Caco-2 (cell line): ENCODE measurements at regions not wholly inside any gene's neighbourhood (a gene's known extent, or its start where the extent isn't known, plus 50 kb on each side); places are given as distances from the start of the nearest gene placed in this dataset.

Source experiments
- BruUV-seq: library from RNA; stranded (reverse); fragments of 400-500 nt; replicated peaks from 2 replicates; lab custom pipeline; 2021; lab: Mats Ljungman, UMichigan
- CTCF ChIA-PET: fragments of 300-600 bp; sonication (Branson Sonifier 250); formaldehyde crosslinking; loops from one replicate; lab custom pipeline; 2022; ENCODE audit warnings: antibody characterized with exemption; lab: Charles Lee
- POLR2A ChIA-PET: fragments of 300-600 bp; sonication (Branson Sonifier 250); formaldehyde crosslinking; loops from one replicate; lab custom pipeline; 2022; ENCODE audit warnings: antibody characterized with exemption; lab: Charles Lee
- DNase-seq, 2 experiments: peaks; one replicate each; pipeline versions ENCODE4 v3.0.0 to v3.0.0-alpha.2; 2020 to 2022
- H3K27me3 ChIP-seq: replicated peaks from 2 replicates; pipeline ENCODE4 v1.6.0; 2011; ENCODE audit warnings: low read length; ENCODE audit not compliant: control insufficient read depth, insufficient read depth
- H3K36me3 ChIP-seq: 2 replicates; pipeline ENCODE4 v1.5.1; 2011; ENCODE audit warnings: low read length; ENCODE audit not compliant: control insufficient read depth, insufficient read depth
- H3K4me1 ChIP-seq: fragments of 250-450 bp; sonication (Bioruptor Pico); 2 replicates; pipeline ENCODE4 v1.5.1; 2020; ENCODE audit warnings: mild to moderate bottlenecking
- H3K4me3 ChIP-seq: 2 replicates; pipeline ENCODE4 v1.5.1; 2011; ENCODE audit warnings: low read depth, mild to moderate bottlenecking, control low read depth, low read length
- H3K9me3 ChIP-seq: fragments of 250-450 bp; sonication (Bioruptor Pico); 2 replicates; pipeline ENCODE4 v1.5.1; 2020; ENCODE audit warnings: mild to moderate bottlenecking, moderate library complexity
- H3K27ac Mint-ChIP-seq: one replicate; pipeline ENCODE4 v1.8.0; 2022; ENCODE audit warnings: mixed read lengths; ENCODE audit not compliant: unreplicated experiment
- H3K27me3 Mint-ChIP-seq: one replicate; pipeline ENCODE4 v1.8.0; 2022; ENCODE audit warnings: mixed read lengths; ENCODE audit not compliant: insufficient read depth, unreplicated experiment
- H3K36me3 Mint-ChIP-seq: one replicate; pipeline ENCODE4 v1.8.0; 2022; ENCODE audit warnings: mild to moderate bottlenecking, mixed read lengths; ENCODE audit not compliant: insufficient read depth, unreplicated experiment
- H3K4me1 Mint-ChIP-seq: one replicate; pipeline ENCODE4 v1.8.0; 2022; ENCODE audit warnings: low read depth, mixed read lengths; ENCODE audit not compliant: unreplicated experiment
- H3K4me3 Mint-ChIP-seq: one replicate; pipeline ENCODE4 v1.8.0; 2022; ENCODE audit warnings: mild to moderate bottlenecking, moderate library complexity, mixed read lengths; ENCODE audit not compliant: unreplicated experiment
- H3K9me3 Mint-ChIP-seq: one replicate; pipeline ENCODE4 v1.8.0; 2022; ENCODE audit warnings: mixed read lengths; ENCODE audit not compliant: unreplicated experiment
- CTCF ChIP-seq, 2 experiments: fragments of 200-600 bp in 1 of 2; IDR thresholded peaks; 1 replicate in 1 of 2; 2 replicates in 1 of 2; pipeline versions ENCODE4 v1.5.1 to v1.8.0; 2011 to 2022; ENCODE audit warnings: antibody characterized with exemption in 1 of 2, control low read depth in 1 of 2, inconsistent platforms in 1 of 2, low read depth in 1 of 2, low read length in 1 of 2, mild to moderate bottlenecking in 1 of 2, moderate library complexity in 1 of 2; ENCODE audit not compliant: insufficient read depth in 1 of 2, severe bottlenecking in 1 of 2, unreplicated experiment in 1 of 2
- intact Hi-C: fragments of 100-400 bp; cut with micrococcal nuclease; formaldehyde crosslinking; loops from one replicate; pipeline ENCODE4 v1.10.0; 2022; ENCODE audit not compliant: unreplicated experiment

DNA sequence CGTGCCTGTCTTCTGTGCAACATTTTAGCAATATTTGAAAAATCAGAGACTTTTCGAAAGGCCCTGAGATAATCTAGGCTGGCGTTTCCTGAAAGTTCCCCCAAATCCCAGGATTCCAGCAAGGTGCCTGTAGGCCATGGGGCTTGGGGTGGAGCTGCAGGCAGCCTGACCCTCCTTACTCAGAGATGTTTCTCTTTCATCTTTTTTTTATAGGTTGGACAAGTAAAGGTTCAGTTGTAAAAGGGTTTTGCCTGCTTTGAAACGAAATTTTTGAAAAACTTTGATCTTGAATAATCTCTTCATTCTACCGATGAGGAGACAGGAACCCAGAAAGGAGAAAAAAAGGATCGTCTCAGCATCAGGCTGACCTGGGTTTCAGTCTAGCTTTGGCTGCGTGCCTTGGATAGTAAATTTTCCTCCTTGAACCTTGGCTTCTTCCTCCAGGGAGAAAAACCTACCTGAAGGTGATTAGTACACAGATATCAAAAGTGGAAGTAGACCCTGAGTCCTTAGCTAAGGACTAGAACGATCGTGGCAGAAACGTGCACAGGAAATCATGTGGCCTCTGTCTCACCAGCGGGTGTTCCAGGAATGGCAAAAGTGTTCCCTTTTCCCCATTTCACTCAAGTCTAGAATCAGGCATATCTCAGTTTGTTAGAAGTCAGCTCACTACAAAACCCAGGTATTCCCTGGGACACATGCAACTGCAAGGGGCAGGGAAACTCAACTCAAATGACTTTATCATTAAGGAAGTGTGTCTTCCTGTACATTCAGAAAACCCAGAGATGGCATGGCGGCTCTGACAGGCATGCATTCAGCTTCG is 128.2 kb upstream of the PTPN1 start:
- H3K4me1 ChIP-seq = peaks cover 37% of the 10 kb centered on the region
- Mint-ChIP-seq H3K27ac (peak overlapping the region; percentile 10), H3K9me3 (no peaks in the 10 kb centered on the region), H3K36me3 (no peaks in the 10 kb centered on the region), H3K27me3 (no peaks in the 10 kb centered on the region), H3K4me1 (peaks cover 44% of the 10 kb centered on the region), H3K4me3 (no peak overlapping the region)
- no peaks in the 10 kb centered on the region for H3K9me3 ChIP-seq
- CTCF ChIA-PET = interaction anchor here (1.1 to 1.3 kb wide), 2 partner anchors 9 to 41 kb away, joined by 3 to 4 read pairs; no protein-coding TSS in a partner anchor
- no peak for TF ChIP-seq CTCF (IDR thresholded peaks at IDR 0.05; ENCODE audit: insufficient read depth in 1 of 2, low read depth in 1 of 2, low read length in 1 of 2, severe bottlenecking in 1 of 2, unreplicated experiment in 1 of 2)
- POLR2A ChIA-PET = no interaction called here
- no peaks in the 10 kb centered on the region for H3K36me3 ChIP-seq
- BruUV-seq = no TSS peak
- H3K4me3 ChIP-seq = no peak overlapping the region
- DNase-seq = peak in 1 of 2 experiments; percentile 57
- H3K27me3 ChIP-seq = no peaks in the 10 kb centered on the region
- intact Hi-C loops = no loop called here

DNA sequence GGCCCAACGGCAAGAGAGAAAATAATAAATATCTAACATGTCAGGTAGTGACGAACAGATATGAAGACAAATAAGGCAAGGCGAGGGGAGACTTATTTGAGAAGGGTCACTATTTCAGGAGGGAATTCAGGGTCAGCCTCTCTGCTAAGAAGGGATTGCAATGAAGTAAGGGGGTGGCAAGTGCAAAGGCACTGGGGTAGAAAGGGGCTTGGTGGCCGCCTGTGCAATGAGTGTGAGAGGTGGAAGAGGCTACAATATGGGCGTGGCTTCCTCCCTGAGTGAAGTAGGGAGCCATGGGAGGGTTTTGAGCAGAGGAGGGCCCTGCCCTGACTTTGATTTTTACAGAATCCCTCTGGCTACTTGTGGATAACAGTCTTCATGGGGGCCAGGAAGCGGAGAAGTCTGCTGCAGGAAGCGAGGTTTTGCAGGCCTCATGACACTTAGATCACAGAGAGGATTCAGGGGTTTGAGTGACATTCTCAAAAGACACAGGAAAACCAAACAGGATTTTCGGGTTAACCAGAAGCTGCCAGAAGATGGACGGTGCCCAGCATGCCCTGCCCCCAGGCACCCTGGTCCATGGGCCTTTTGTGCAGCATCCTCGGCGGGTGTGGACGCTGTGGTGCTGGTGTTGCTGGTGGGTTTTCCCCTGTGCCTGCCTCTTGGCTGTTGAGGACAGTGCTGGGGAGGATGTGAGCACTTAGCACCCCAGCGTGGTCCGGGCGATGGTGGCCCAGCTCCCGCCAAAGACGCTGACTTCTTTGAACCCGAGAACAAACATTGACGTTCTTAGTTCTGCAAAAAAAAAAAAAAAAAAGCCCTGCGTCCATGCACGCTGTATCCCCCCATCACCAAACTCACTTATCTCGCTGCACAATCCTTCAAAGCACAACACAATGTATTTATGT is 124.2 kb upstream of the PTPN1 start:
- no peak for TF ChIP-seq CTCF (IDR thresholded peaks at IDR 0.05; ENCODE audit: insufficient read depth in 1 of 2, low read depth in 1 of 2, low read length in 1 of 2, severe bottlenecking in 1 of 2, unreplicated experiment in 1 of 2)
- H3K36me3 Mint-ChIP-seq = no peaks in the 10 kb centered on the region
- H3K27ac Mint-ChIP-seq = peak overlapping the region; percentile 10
- Histone ChIP-seq H3K9me3 (no peaks in the 10 kb centered on the region), H3K36me3 (no peaks in the 10 kb centered on the region), H3K27me3 (no peaks in the 10 kb centered on the region), H3K4me3 (no peak overlapping the region), H3K4me1 (peaks cover 59% of the 10 kb centered on the region)
- ChIA-PET CTCF (interaction anchor here (0.7 kb wide), 2 partner anchors 19 to 611 kb away, joined by 3 to 6 read pairs; no protein-coding TSS in a partner anchor), POLR2A (interaction anchor here (0.7 kb wide), 1 partner anchor 8 kb away, joined by 8 read pairs; no protein-coding TSS in a partner anchor)
- no peak overlapping the region for H3K4me3 Mint-ChIP-seq
- no peaks in the 10 kb centered on the region for H3K9me3 Mint-ChIP-seq
- no peak for DNase-seq
- intact Hi-C loops = loop anchor here (5.0 kb wide), 1 partner anchor 194 kb away; the partner anchor contains the start of gene CEBPB
- peaks cover 61% of the 10 kb centered on the region for H3K4me1 Mint-ChIP-seq
- H3K27me3 Mint-ChIP-seq = no peaks in the 10 kb centered on the region
- no TSS peak for BruUV-seq

DNA sequence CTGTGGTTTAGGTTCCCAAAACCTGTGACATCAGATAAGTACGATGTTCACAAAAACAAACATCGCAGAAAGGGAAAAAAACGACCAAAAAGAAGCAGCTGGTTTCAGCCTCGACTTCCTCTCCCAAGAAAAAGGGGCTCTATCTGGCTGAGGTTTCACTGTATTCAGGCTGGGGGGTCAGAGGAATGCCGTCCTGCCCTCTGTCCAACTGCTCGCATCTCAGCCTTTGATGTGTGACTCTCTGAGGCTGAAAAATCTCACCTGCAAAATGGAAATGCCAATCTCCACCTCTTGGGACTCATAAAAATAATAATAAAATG is 123.6 kb upstream of the PTPN1 start:
- H3K4me3 ChIP-seq = no peak overlapping the region
- CTCF ChIA-PET = interaction anchor here (0.7 kb wide), 1 partner anchor 610 kb away, joined by 3 read pairs; no protein-coding TSS in a partner anchor
- H3K27ac Mint-ChIP-seq = no peak overlapping the region
- H3K27me3 ChIP-seq = no peaks in the 10 kb centered on the region
- peaks cover 61% of the 10 kb centered on the region for H3K4me1 Mint-ChIP-seq
- no TSS peak for BruUV-seq
- H3K36me3 Mint-ChIP-seq = no peaks in the 10 kb centered on the region
- intact Hi-C loops = loop anchor here (5.0 kb wide), 1 partner anchor 194 kb away; the partner anchor contains the start of gene CEBPB
- no peak overlapping the region for H3K4me3 Mint-ChIP-seq
- no peaks in the 10 kb centered on the region for H3K9me3 Mint-ChIP-seq
- no peak for DNase-seq
- no peak for TF ChIP-seq CTCF (IDR thresholded peaks at IDR 0.05; ENCODE audit: insufficient read depth in 1 of 2, low read depth in 1 of 2, low read length in 1 of 2, severe bottlenecking in 1 of 2, unreplicated experiment in 1 of 2)
- POLR2A ChIA-PET = no interaction called here
- H3K9me3 ChIP-seq = no peaks in the 10 kb centered on the region
- H3K4me1 ChIP-seq = peaks cover 60% of the 10 kb centered on the region
- no peaks in the 10 kb centered on the region for H3K27me3 Mint-ChIP-seq
- no peaks in the 10 kb centered on the region for H3K36me3 ChIP-seq
